KMS-11 (cell line): ENCODE measurements at regions not wholly inside any gene's neighbourhood (a gene's known extent, or its start where the extent isn't known, plus 50 kb on each side); places are given as distances from the start of the nearest gene placed in this dataset.

ENCODE experiments used
- H2AFZ ChIP-seq: fragments of 200-600 bp; sonication (generic); 2 replicates; pipeline ENCODE4 v1.6.1; 2016; ENCODE audit warnings: antibody characterized with exemption, mixed run types, low read depth
- H3K27ac ChIP-seq: fragments of 200-600 bp; sonication (generic); 2 replicates; pipeline ENCODE4 v1.6.1; 2016; ENCODE audit warnings: mild to moderate bottlenecking, mixed run types
- H3K27me3 ChIP-seq: fragments of 200-600 bp; sonication (generic); 2 replicates; pipeline ENCODE4 v1.6.1; 2017; ENCODE audit warnings: mild to moderate bottlenecking, low read depth, mixed run types, moderate library complexity; ENCODE audit not compliant: insufficient read depth
- H3K36me3 ChIP-seq: fragments of 200-600 bp; sonication (generic); 2 replicates; pipeline ENCODE4 v1.6.1; 2017; ENCODE audit warnings: mild to moderate bottlenecking, mixed run types; ENCODE audit not compliant: insufficient read depth
- H3K4me1 ChIP-seq: fragments of 200-600 bp; sonication (generic); 2 replicates; pipeline ENCODE4 v1.6.1; 2016; ENCODE audit warnings: mild to moderate bottlenecking, low read depth, mixed run types; ENCODE audit not compliant: poor library complexity, severe bottlenecking
- H3K4me2 ChIP-seq: fragments of 200-600 bp; sonication (generic); 2 replicates; pipeline ENCODE4 v1.7.0; 2016; ENCODE audit warnings: mild to moderate bottlenecking, mixed run types
- H3K4me3 ChIP-seq: fragments of 200-600 bp; sonication (generic); IDR thresholded peaks from 2 replicates; pipeline ENCODE4 v1.6.1; 2017; ENCODE audit warnings: low read depth, low read length, mixed read lengths; ENCODE audit not compliant: insufficient read depth
- H3K79me2 ChIP-seq: fragments of 200-600 bp; sonication (generic); 2 replicates; pipeline ENCODE4 v1.6.1; 2016; ENCODE audit warnings: low read depth, mixed run types; ENCODE audit not compliant: insufficient read depth
- H3K9ac ChIP-seq: fragments of 200-600 bp; sonication (generic); 2 replicates; pipeline ENCODE4 v1.6.1; 2016; ENCODE audit warnings: mild to moderate bottlenecking, mixed run types
- H4K20me1 ChIP-seq: fragments of 200-600 bp; sonication (generic); 2 replicates; pipeline ENCODE4 v1.6.1; 2016; ENCODE audit warnings: mild to moderate bottlenecking, mixed run types; ENCODE audit not compliant: insufficient read depth
- CTCF ChIP-seq: fragments of 200-600 bp; sonication (generic); conservative IDR thresholded peaks from 2 replicates; pipeline ENCODE4 v1.6.1; 2017; ENCODE audit warnings: low read depth, mild to moderate bottlenecking, antibody characterized with exemption, low read length, moderate library complexity, mixed read lengths

GRCh38 chr12:63045020-63045860, 105.8 kb downstream of the AVPR1A start:
- no peak overlapping the region for H3K9ac ChIP-seq
- no peaks in the 10 kb centered on the region for H3K79me2 ChIP-seq
- H3K4me1 ChIP-seq: no peaks in the 10 kb centered on the region
- no peaks in the 10 kb centered on the region for H4K20me1 ChIP-seq
- H2AFZ ChIP-seq: no peak overlapping the region
- no peak for TF ChIP-seq CTCF
- no peak overlapping the region for H3K4me2 ChIP-seq
- H3K4me3 ChIP-seq: no peak overlapping the region
- H3K27ac ChIP-seq: no peak overlapping the region
- no peaks in the 10 kb centered on the region for H3K36me3 ChIP-seq
- H3K27me3 ChIP-seq: no peaks in the 10 kb centered on the region

DNA sequence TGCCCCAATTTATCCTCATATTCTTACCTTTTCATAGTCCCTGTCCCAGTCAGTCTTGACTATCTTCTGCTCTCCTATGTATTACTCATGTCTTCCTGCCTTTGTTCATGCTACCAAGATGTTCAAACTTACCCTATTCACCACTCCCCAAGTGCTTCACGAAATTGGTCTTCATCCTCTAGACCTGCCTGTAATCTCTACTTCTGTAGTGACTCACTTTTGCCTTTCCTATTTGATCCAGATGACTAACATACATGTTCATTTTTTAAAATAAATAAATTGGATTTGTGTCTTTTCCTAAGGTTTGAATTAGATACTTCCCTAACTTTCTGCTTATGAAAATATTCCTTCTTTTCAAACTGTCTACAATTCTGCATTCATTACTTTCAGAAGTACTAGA, 107.7 kb upstream of the PPM1H start:
- H3K27ac ChIP-seq: no peak overlapping the region
- TF ChIP-seq CTCF: no peak
- H3K4me2 ChIP-seq: no peak overlapping the region

DNA sequence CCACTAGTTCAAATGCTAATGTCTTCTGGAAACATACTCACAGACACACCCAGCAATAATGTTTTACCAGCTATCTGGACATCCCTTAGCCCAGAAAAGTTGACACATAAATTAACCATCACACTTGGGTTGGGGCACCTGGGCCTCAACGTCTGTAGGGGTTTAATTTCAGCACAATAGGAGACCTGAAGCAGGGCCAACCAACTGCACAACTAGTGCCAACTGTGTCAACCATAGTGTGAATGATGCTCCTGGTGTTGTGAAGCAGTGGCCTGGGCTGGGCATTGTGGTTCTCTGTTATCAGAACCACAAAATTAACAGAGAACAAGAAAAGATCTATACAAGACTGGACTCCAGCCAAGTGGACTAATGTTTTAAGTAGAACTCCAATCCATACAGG, 106.7 kb upstream of the PPM1H start:
- H3K4me1 ChIP-seq: no peaks in the 10 kb centered on the region
- no peak overlapping the region for H3K4me3 ChIP-seq
- H3K27ac ChIP-seq: no peak overlapping the region
- no peaks in the 10 kb centered on the region for H3K79me2 ChIP-seq
- no peak for TF ChIP-seq CTCF
- H3K4me2 ChIP-seq: no peak overlapping the region
- H3K36me3 ChIP-seq: no peaks in the 10 kb centered on the region
- H3K9ac ChIP-seq: no peak overlapping the region
- no peaks in the 10 kb centered on the region for H3K27me3 ChIP-seq
- H4K20me1 ChIP-seq: no peaks in the 10 kb centered on the region
- no peak overlapping the region for H2AFZ ChIP-seq

More for the DNA sequence above, 107.7 kb upstream of the PPM1H start:
- Histone ChIP-seq H2AFZ (no peak overlapping the region), H3K4me3 (no peak overlapping the region), H3K36me3 (no peaks in the 10 kb centered on the region), H3K9ac (no peak overlapping the region), H3K79me2 (no peaks in the 10 kb centered on the region), H4K20me1 (no peaks in the 10 kb centered on the region), H3K4me1 (no peaks in the 10 kb centered on the region), H3K27me3 (no peaks in the 10 kb centered on the region)

- H3K4me3 ChIP-seq: no peak overlapping the region
- no peaks in the 10 kb centered on the region for H3K79me2 ChIP-seq
- no peaks in the 10 kb centered on the region for H3K27me3 ChIP-seq
- H4K20me1 ChIP-seq: no peaks in the 10 kb centered on the region
- no peak overlapping the region for H2AFZ ChIP-seq
- TF ChIP-seq CTCF: no peak
- no peak overlapping the region for H3K4me2 ChIP-seq
- no peak overlapping the region for H3K9ac ChIP-seq
- no peak overlapping the region for H3K27ac ChIP-seq
- no peaks in the 10 kb centered on the region for H3K36me3 ChIP-seq
- no peaks in the 10 kb centered on the region for H3K4me1 ChIP-seq
Observed at GRCh38 chr12:63040526-63041220, 105.7 kb upstream of the PPM1H start.
